GM23338 (cell line): ENCODE measurements at regions not wholly inside any gene's neighbourhood (a gene's known extent, or its start where the extent isn't known, plus 50 kb on each side); places are given as distances from the start of the nearest gene placed in this dataset.

Experiments
- CREB1 ChIP-seq: fragments of 250-450 bp; sonication (Bioruptor Pico); IDR thresholded peaks from 2 replicates; pipeline ENCODE4 v1.5.0; 2020; ENCODE audit warnings: low read depth, mild to moderate bottlenecking, moderate library complexity
- ETS1 ChIP-seq: IDR thresholded peaks from 2 replicates; pipeline ENCODE4 v1.6.1; 2016; ENCODE audit warnings: antibody characterized with exemption
- EZH2 ChIP-seq: fragments of 200-600 bp; sonication (generic); IDR thresholded peaks from one replicate; pipeline ENCODE4 v1.8.0; 2017; ENCODE audit warnings: antibody characterized with exemption, mild to moderate bottlenecking, low read depth; ENCODE audit not compliant: unreplicated experiment
- EZH2phosphoT487 ChIP-seq: fragments of 200-600 bp; sonication (generic); IDR thresholded peaks from one replicate; pipeline ENCODE4 v1.8.1; 2018; ENCODE audit warnings: antibody characterized with exemption; ENCODE audit not compliant: unreplicated experiment
- JUNB ChIP-seq: IDR thresholded peaks from one replicate; pipeline ENCODE4 v1.6.1; 2016; ENCODE audit warnings: antibody characterized with exemption; ENCODE audit not compliant: unreplicated experiment
- NANOG ChIP-seq: IDR thresholded peaks from 2 replicates; pipeline ENCODE4 v1.6.1; 2016; ENCODE audit warnings: antibody characterized with exemption, borderline replicate concordance
- POLR2AphosphoS5 ChIP-seq: IDR thresholded peaks from 2 replicates; pipeline ENCODE4 v1.6.1; 2016; ENCODE audit warnings: antibody characterized with exemption, low read depth
- REST ChIP-seq: IDR thresholded peaks from one replicate; pipeline ENCODE4 v1.6.1; 2018; ENCODE audit warnings: antibody characterized with exemption; ENCODE audit not compliant: unreplicated experiment
- STAT1 ChIP-seq: IDR thresholded peaks from one replicate; pipeline ENCODE4 v1.6.1; 2016; ENCODE audit warnings: antibody characterized with exemption; ENCODE audit not compliant: unreplicated experiment
- ZNF331 ChIP-seq: fragments of 250-450 bp; sonication (Bioruptor Pico); IDR thresholded peaks from 2 replicates; pipeline ENCODE4 v1.5.0; 2020; ENCODE audit warnings: low read depth, mild to moderate bottlenecking, moderate library complexity
- ZNF462 ChIP-seq: fragments of 250-450 bp; sonication (Bioruptor Pico); IDR thresholded peaks from 2 replicates; pipeline ENCODE4 v1.5.0; 2020; ENCODE audit warnings: mild to moderate bottlenecking, moderate library complexity
- TF ChIP-seq, protein P1 (sequence below), 2 experiments: fragments of 200-600 bp in 1 of 2; sonication (generic) in 1 of 2; conservative IDR thresholded peaks; 2 replicates each; pipeline versions ENCODE4 v1.5.1 to v1.6.1; 2016 to 2017; ENCODE audit warnings: antibody characterized with exemption in 2 of 2, low read depth in 2 of 2, mild to moderate bottlenecking in 2 of 2, moderate library complexity in 1 of 2

GRCh38 chr10:9926003-9926402, 1091.7 kb upstream of the CELF2 start:
- TF ChIP-seq, protein P1, sequence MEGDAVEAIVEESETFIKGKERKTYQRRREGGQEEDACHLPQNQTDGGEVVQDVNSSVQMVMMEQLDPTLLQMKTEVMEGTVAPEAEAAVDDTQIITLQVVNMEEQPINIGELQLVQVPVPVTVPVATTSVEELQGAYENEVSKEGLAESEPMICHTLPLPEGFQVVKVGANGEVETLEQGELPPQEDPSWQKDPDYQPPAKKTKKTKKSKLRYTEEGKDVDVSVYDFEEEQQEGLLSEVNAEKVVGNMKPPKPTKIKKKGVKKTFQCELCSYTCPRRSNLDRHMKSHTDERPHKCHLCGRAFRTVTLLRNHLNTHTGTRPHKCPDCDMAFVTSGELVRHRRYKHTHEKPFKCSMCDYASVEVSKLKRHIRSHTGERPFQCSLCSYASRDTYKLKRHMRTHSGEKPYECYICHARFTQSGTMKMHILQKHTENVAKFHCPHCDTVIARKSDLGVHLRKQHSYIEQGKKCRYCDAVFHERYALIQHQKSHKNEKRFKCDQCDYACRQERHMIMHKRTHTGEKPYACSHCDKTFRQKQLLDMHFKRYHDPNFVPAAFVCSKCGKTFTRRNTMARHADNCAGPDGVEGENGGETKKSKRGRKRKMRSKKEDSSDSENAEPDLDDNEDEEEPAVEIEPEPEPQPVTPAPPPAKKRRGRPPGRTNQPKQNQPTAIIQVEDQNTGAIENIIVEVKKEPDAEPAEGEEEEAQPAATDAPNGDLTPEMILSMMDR (conservative IDR thresholded peaks at IDR 0.05; ENCODE audit: low read depth in 2 of 2), result no peak
- TF ChIP-seq EZH2phosphoT487, result no peak
- no peak for TF ChIP-seq REST
- no peak for TF ChIP-seq JUNB
- no peak for TF ChIP-seq ZNF331 (CRISPR knock-in tag)
- TF ChIP-seq POLR2AphosphoS5, result no peak
- no peak for TF ChIP-seq EZH2
- TF ChIP-seq CREB1 (CRISPR knock-in tag), result no peak
- TF ChIP-seq ETS1, result no peak
- TF ChIP-seq NANOG, result no peak
- no peak for TF ChIP-seq ZNF462 (CRISPR knock-in tag)
- TF ChIP-seq STAT1, result no peak
